Activated T-helper 9 cell treated with anti-CD3 and anti-CD28 coated beads, Interleukin-2, amount 50 U/mL, for 16 hours (primary cell): ENCODE measurements at regions not wholly inside any gene's neighbourhood (a gene's known extent, or its start where the extent isn't known, plus 50 kb on each side); places are given as distances from the start of the nearest gene placed in this dataset.
"Not testable (repeated sequence)": the region's sequence is repeated elsewhere in the genome, so short reads cannot be mapped to it uniquely, and the experiment has no call there.

ENCODE experiments used
- DNase-seq: peaks from one replicate; pipeline ENCODE4 v3.0.0-alpha.2; 2020; ENCODE audit warnings: low read depth

DNA sequence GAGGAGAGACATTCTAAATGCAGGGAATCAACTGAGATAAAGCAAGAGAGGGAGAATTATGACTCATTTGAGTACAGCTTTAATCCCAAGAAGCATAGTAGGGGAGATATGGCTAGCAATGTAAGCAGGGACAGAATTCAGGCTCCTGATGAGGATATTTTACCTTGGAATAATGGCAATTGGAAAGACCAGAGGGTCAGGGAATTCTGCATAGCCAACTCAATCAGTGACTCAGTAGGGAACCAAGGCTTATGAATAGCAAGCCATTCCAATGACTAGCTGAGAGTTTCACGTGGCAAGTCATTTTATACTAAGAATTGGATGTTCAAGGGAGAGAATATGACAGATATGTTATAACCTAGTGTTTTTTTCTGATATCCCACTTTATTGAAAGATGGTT, 563.8 kb upstream of the NETO1 start:
- no peak for DNase-seq

DNA sequence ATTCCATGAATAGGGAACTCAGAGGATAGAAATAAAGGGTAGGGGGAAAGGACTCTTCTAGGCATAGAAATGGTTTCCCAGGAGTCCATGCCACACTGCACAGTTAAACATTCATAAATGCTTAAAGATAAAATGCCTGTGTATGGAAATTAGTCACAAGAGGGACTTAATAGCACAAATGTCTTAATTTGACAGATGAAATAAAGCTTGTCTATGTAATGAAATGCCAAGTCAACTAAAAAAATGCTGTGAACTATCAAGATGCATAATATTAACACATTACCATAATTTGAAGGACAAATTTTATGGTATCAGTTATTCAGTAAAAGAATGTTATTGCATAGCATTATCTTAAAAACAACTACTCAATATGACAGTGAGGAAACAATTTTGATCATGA, 553.2 kb upstream of the NETO1 start:
- no peak for DNase-seq

DNA sequence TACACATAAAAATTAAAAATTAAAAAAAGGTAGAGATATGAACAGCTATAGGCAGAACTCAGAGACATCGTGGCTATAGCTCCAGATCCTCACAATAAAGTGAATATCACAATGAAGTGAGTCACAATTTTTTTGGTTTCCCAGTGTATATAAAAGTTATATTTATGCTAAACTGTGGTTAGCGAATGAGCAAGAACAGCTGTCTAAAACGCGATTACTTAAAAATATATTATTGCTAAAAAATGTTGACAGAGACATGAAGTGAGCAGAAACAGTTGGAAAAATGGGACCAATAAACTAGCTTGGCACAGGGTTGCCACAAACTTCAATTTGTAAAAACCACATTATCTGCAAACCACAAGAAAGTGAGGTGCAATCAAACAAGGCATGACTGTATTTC, 551.7 kb upstream of the NETO1 start:
- no peak for DNase-seq

DNA sequence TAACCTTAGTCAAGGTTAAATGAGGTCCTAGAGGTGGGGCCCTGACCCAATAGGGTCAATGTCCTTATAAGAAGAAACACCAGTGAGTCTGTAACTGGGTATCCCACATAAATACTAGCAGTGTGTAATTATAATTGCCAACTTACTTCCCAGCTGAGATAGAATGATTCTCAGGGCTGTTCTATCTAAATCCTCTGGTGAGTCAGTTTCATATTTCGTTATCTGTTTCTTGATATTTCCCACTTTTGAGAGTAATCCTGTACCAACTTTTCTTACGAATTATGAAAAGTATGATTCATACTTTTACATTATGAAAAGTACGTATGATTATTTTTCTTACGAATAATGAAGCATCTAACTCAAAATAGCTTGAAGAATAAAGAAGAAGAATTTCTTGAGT, 546.8 kb upstream of the NETO1 start:
- DNase-seq, result no peak

GRCh38 chr18:73414069-73414468, 546.3 kb upstream of the NETO1 start:
- no peak for DNase-seq

- no peak for DNase-seq
Observed at GRCh38 chr18:73409242-73409641, 541.5 kb upstream of the NETO1 start.

DNA sequence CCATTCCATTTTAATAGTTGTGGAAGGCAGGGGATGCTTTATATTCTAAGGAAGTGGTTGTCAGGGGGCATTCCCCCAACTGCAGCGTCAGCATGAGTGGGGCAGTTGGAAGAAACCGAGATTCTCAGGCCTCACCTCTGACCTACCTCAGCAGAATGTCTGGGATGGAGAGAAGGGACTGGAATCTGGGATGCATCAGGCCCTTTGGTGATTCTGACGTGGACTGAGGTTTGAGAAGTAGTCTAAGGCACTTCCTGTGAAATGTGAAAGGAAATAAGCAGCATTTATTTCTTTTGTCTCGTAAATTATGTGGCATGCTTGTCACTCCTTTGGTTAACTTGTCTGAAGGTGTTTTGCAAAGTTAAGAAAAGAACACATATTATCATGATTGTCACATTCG, 540.7 kb upstream of the NETO1 start:
- no peak for DNase-seq

DNA sequence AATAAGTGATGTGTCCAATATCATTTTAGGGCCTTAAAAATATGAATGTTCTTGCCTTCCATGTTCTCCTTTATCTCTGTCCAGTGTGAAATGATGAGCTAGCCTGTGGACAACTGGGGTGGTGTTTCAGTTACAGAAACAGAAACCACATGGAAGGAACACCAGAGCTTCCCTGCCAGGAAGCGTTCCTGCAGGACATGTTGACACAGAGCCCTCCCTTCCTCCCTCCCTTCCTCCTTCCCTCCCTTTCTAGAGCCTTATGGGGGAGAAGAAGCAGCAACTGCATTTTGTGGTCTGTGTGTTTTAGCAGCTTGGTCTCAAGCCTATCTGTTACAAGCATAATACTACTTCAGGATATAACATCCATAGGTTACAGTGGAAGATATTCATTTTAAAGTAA, 539.7 kb upstream of the NETO1 start:
- no peak for DNase-seq

GRCh38 chr18:73384246-73384645, 516.5 kb upstream of the NETO1 start:
- no peak for DNase-seq

- no peak for DNase-seq
Observed at GRCh38 chr18:73381699-73382036, 513.9 kb upstream of the NETO1 start.

DNA sequence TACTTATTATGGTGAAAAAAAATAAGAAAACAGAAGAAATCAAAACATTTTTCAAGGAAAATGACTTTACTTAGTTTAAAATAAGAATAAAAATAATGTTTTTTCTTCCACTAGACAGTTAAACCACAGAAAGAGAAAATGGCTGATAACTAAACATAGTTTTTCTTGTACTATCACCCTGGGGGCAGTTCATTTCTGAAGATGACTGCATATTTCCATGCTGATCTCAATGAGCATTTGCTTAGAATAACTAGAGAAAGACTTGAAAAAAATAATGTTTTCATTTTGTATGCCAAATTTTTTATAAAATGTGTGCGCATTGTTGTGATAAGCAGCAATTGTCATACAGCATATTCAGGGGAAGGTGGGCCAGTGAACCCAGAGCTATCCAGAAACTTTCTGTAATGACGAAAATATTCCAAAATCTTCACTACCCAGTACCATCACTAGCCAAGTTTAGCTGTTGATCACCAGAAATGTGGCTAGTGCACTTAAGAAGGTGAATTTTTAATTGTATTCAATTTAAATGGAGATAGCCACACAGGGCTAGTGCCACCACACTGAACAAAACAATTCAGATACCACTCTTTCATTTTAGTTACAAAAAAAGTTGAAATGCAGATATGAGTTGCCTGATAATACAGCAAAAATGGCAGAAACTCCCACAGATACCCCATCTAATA, 513.4 kb upstream of the NETO1 start:
- no peak for DNase-seq

DNA sequence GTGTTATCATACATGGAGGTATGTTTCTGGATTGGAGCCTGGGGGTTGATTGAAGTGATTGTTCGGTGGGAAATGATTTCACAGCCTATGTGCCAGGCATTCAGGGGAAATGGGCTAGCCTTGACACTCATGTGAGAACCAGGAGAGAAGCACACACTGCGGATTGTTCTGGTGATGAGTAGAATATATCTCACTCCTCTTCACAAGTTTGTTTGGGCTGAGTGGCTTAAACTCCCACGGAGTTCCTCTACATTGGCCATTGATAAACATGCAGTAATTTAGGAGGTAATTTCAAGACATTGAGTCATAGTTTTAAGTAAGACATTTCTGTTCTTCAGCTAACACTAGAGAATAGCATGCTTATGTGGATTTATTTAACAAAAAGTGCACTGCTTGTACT, 498.9 kb upstream of the NETO1 start:
- no peak for DNase-seq

DNA sequence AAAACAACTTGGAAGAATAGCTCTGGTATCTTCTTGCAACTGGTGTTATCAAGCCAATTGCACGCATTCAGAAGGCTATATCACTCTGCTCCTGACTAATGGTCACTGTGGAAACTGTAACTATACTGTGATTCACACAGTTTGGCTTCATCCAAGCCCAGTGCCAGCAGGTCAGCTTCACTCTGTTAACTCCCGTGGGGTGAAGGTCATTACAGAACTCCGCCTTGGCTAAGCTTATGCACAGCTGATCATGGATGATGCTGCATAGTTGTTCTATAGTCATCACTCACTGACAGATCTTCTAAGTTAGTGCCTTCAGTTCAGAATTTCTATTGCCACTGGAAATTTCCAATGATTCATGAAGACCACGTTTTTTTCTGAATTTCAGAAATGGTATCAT, 497.2 kb upstream of the NETO1 start:
- DNase-seq, result no peak

- DNase-seq, result no peak
Observed at GRCh38 chr18:73355121-73355520, 487.3 kb upstream of the NETO1 start.

GRCh38 chr18:73352546-73352945, 484.8 kb upstream of the NETO1 start:
- DNase-seq, result no peak

DNA sequence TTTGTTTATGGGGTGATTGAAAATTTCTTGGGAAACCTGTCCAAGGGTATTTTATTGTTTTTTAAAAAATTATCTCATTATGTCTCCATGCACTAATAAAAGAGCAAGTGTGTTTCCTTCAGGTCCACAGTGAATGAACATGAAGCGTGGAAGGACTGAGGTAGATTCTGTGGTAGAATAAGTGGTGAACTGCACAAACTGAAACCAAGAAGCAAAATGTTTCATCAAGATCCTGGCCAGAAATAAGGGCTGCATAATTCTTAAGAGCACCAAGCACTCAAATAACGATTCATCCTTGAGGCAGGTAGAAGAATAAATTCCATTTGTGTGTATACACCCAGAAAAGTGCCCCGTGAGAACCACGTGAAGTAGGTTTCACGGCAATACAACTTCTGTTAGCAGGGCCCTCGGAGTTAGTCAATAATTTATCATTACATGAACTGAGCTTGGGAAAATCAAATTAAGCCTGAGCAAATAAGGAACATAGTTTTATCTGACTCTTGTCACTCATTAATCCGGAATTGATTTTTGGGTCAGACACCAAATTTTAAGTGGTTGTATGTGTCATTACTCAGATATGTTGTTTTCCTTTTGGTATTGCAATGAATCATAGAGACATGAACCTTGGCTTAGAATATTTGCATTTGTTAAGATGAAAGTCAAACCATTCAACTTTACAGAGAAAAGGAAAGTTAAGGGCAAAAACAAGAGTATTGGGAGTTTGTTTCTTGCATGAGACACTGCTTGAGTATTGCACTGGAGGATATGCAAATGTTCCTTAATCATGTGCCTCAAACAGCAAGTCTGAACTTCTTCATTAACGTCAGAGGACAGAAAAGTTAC, 472.6 kb upstream of the NETO1 start:
- no peak for DNase-seq

- DNase-seq, result no peak
Observed at GRCh38 chr18:73331212-73331772, 463.5 kb upstream of the NETO1 start.

DNA sequence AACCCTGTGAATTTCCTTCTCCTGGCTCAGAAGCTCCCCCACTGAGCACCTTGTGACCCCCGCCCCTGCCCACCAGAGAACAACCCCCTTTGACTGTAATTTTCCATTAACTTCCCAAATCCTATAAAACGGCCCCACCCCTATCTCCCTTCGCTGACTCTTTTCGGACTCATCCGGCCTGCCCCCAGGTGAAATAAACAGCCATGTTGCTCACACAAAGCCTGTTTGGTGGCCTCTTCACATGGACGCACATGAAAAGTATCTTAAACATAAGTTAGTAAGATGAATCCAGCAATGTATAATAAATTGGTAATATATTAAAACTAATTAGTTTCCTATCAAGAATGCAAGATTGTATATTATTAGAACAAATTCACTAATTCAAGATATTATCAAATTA, 462.3 kb upstream of the NETO1 start:
- not testable (repeated sequence) for DNase-seq

- not testable (repeated sequence) for DNase-seq
Observed at GRCh38 chr18:73324187-73324831, 456.5 kb upstream of the NETO1 start.

GRCh38 chr18:73318739-73319479, 451.1 kb upstream of the NETO1 start:
- no peak for DNase-seq

DNA sequence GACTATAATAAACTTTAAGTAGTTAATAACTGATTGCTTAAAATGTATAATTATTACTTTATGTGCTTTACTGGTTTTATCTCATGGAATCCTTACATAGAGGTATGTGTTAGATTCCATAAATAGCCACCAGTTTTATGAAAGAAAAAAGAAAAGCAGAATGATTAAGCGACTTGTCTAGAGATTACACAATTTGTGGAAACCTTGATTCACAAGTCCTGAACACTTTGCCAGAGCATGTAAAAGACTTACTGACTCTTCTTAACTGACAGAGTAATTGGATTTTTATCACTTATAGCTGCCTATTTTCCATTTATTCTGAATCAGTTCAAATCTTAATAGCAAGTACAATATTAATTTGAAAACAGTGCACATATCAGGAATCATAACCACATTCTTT, 448.7 kb upstream of the NETO1 start:
- no peak for DNase-seq

DNA sequence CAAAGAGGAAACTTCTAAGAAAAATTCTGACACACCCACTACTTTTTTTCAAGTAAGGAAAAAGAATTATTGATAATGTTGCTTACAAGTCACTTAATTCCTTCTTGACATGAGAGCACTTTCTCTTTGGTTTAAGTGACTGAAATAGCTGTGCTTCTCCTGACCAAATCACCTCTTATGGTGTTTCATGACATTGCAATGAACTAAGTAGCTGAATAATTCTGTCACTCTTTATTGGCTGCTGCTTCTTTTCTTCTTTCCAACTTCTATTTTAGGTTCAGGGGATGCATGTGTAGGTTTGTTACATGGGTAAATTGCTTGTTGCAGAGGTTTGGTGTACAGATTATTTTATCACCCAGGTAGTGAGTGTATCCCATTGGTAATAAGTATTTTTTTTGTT, 447.6 kb upstream of the NETO1 start:
- DNase-seq, result no peak
